Prostate gland (tissue), 2 donors: ENCODE measurements at regions not wholly inside any gene's neighbourhood (a gene's known extent, or its start where the extent isn't known, plus 50 kb on each side); places are given as distances from the start of the nearest gene placed in this dataset.

Source experiments
- DNase-seq: peaks from one replicate; pipeline ENCODE4 v3.0.0-alpha.2; 2019; ENCODE audit warnings: low spot score
- H3K27ac ChIP-seq, 2 donors: fragments of 200-600 bp; sonication (generic); 2 replicates each; pipeline ENCODE4 v1.5.1; 2017 to 2019
- H3K27me3 ChIP-seq: fragments of 200-600 bp; sonication (generic); replicated peaks from 2 replicates; pipeline ENCODE4 v1.5.1; 2019; ENCODE audit not compliant: insufficient read depth
- H3K36me3 ChIP-seq, 2 donors: fragments of 200-600 bp; sonication (generic); 1 replicate in 1 of 2; 2 replicates in 1 of 2; pipeline versions ENCODE4 v1.5.1 to v1.8.1; 2017 to 2019
- H3K4me1 ChIP-seq: fragments of 200-600 bp; sonication (generic); replicated peaks from 2 replicates; pipeline ENCODE4 v1.5.1; 2019
- H3K4me3 ChIP-seq, 2 donors: fragments of 200-600 bp; sonication (generic); 2 replicates each; pipeline ENCODE4 v1.5.1; 2017 to 2019
- H3K9me3 ChIP-seq: fragments of 200-600 bp; sonication (generic); 2 replicates; pipeline ENCODE4 v1.5.1; 2017
- CTCF ChIP-seq, 4 experiments: fragments of 200-600 bp in 2 of 4; fragments of 450-650 bp in 2 of 4; sonication (generic) in 2 of 4; IDR thresholded peaks; 1 replicate in 3 of 4; 2 replicates in 1 of 4; pipeline ENCODE4 v1.5.1; 2016 to 2019; ENCODE audit warnings: antibody characterized with exemption in 4 of 4, mild to moderate bottlenecking in 2 of 4, moderate library complexity in 2 of 4
- POLR2A ChIP-seq: fragments of 450-650 bp; IDR thresholded peaks from one replicate; pipeline ENCODE4 v1.6.1; 2016; ENCODE audit warnings: antibody characterized with exemption, mild to moderate bottlenecking
- POLR2AphosphoS5 ChIP-seq: sonication (generic); formaldehyde crosslinking; IDR thresholded peaks from one replicate; pipeline ENCODE4 v1.6.1; 2017; ENCODE audit warnings: antibody characterized with exemption
- WGBS: methylation state at CpG from one replicate; pipeline ENCODE4 v1.1.5; 2018; 5-methylcytosine and 5-hydroxymethylcytosine counted together
- intact Hi-C: fragments of 100-400 bp; cut with DNase I; formaldehyde crosslinking; loops from one replicate; pipeline ENCODE4 v1.14.2; 2022

DNA sequence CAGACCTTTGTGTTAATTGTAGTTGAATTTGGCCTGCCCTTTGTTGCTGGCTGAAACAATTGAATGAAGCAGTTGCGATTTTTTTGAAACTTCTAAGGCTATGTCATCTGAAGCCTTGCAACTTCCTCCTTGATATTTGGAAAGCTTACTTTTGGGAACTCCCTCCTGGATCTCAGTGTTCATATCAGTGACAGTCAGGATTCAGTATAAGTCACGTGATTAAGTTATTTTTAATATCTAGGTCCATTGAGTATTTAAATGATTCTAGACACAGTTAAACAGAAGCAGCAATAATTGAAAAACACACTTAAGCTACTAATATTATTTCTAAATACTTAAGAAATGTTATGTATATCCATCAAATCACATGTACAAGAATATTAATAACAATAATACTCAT, 951.3 kb downstream of the GRIK2 start:
- TF ChIP-seq POLR2AphosphoS5 (no peak), POLR2A (no peak), CTCF (IDR thresholded peaks at IDR 0.05) (no peak)
- 87% methylated on average over 2 of the region's 2 CpGs for WGBS
- H3K27ac ChIP-seq = no peak overlapping the region

GRCh38 chr6:102340311-102340710, 946.8 kb downstream of the GRIK2 start:
- DNase-seq = no peak
- 88% methylated on average over 4 of the region's 4 CpGs for WGBS
- Histone ChIP-seq H3K9me3 (no peaks in the 10 kb centered on the region), H3K27ac (no peak overlapping the region), H3K27me3 (no peaks in the 10 kb centered on the region), H3K4me1 (no peaks in the 10 kb centered on the region), H3K4me3 (no peak overlapping the region), H3K36me3 (no peaks in the 10 kb centered on the region)
- intact Hi-C loops = no loop called here
- TF ChIP-seq CTCF (IDR thresholded peaks at IDR 0.05) = no peak
- TF ChIP-seq POLR2A = no peak
- TF ChIP-seq POLR2AphosphoS5 = no peak

More for the DNA sequence above, 951.3 kb downstream of the GRIK2 start:
- Histone ChIP-seq H3K4me1 (no peaks in the 10 kb centered on the region), H3K27me3 (no peaks in the 10 kb centered on the region), H3K4me3 (no peak overlapping the region), H3K36me3 (no peaks in the 10 kb centered on the region), H3K9me3 (no peaks in the 10 kb centered on the region)
- DNase-seq = no peak
- intact Hi-C loops = no loop called here

DNA sequence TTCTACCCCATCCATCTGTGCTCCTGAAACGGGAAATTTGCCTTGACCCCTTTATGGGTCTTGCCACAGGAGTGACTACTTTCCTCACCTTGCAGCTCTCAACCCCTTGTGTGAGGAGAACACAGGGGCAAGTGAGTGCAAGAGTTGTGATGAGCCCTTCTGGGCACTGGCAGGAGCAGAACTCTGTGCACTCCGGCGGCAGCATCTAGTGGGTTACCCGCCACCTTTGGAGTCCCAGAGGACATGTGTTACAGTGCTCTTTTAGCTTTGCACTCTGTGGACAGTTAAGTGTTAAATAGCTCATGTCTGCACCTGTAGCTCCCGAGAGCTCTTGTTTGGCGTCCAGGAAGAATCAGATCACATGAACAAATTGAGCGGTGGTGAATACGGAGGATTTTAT, 940.2 kb downstream of the GRIK2 start:
- no peak overlapping the region for H3K4me3 ChIP-seq
- no peak overlapping the region for H3K27ac ChIP-seq
- no peak for DNase-seq
- no peaks in the 10 kb centered on the region for H3K27me3 ChIP-seq
- 86% methylated on average over 8 of the region's 8 CpGs for WGBS
- intact Hi-C loops = no loop called here
- H3K36me3 ChIP-seq = no peaks in the 10 kb centered on the region
- H3K4me1 ChIP-seq = no peaks in the 10 kb centered on the region
- TF ChIP-seq POLR2AphosphoS5 = no peak
- TF ChIP-seq CTCF (IDR thresholded peaks at IDR 0.05) = no peak
- no peak for TF ChIP-seq POLR2A
- H3K9me3 ChIP-seq = no peaks in the 10 kb centered on the region

GRCh38 chr6:102327697-102328225, 934.3 kb downstream of the GRIK2 start:
- H3K9me3 ChIP-seq = no peaks in the 10 kb centered on the region
- H3K4me1 ChIP-seq = no peaks in the 10 kb centered on the region
- DNase-seq = no peak
- H3K27ac ChIP-seq = no peak overlapping the region
- H3K36me3 ChIP-seq = no peaks in the 10 kb centered on the region
- 52% methylated on average over 4 of the region's 4 CpGs for WGBS
- no peak overlapping the region for H3K4me3 ChIP-seq
- intact Hi-C loops = no loop called here
- TF ChIP-seq POLR2A (no peak), POLR2AphosphoS5 (no peak), CTCF (IDR thresholded peaks at IDR 0.05) (no peak)
- no peaks in the 10 kb centered on the region for H3K27me3 ChIP-seq

- H3K27me3 ChIP-seq = no peaks in the 10 kb centered on the region
- H3K27ac ChIP-seq = no peak overlapping the region
- intact Hi-C loops = no loop called here
- no peak for DNase-seq
- TF ChIP-seq POLR2AphosphoS5 = no peak
- no peak for TF ChIP-seq POLR2A
- TF ChIP-seq CTCF (IDR thresholded peaks at IDR 0.05) = no peak
- no peak overlapping the region for H3K4me3 ChIP-seq
- WGBS = 75% methylated on average over 1 of the region's 1 CpG
- H3K36me3 ChIP-seq = no peaks in the 10 kb centered on the region
- H3K4me1 ChIP-seq = no peaks in the 10 kb centered on the region
- no peaks in the 10 kb centered on the region for H3K9me3 ChIP-seq
Observed at GRCh38 chr6:102313699-102314098, 920.2 kb downstream of the GRIK2 start.
